ENCODE measurements at regions not wholly inside any gene's neighbourhood (a gene's known extent, or its start where the extent isn't known, plus 50 kb on each side); places are given as distances from the start of the nearest gene placed in this dataset.

- no peaks in the 10 kb centered on the region for H3K9me3 ChIP-seq (ENCODE audit: control insufficient read depth, low read length)
- H3K36me3 ChIP-seq (ENCODE audit: control insufficient read depth, insufficient read depth, low read length), result no peaks in the 10 kb centered on the region
- no peaks in the 10 kb centered on the region for H3K27me3 ChIP-seq (ENCODE audit: control insufficient read depth, insufficient read depth, low read length)
- no peaks in the 10 kb centered on the region for H3K4me1 ChIP-seq (ENCODE audit: control insufficient read depth, insufficient read depth, low read length)
- H3K9ac ChIP-seq (ENCODE audit: low read length), result no peak overlapping the region
- no peak overlapping the region for H3K4me3 ChIP-seq (ENCODE audit: low read length)
These were observed 193.8 kb upstream of the DYNLRB2 start for GRCh38 chr16:80347002-80347401.

- H3K4me3 ChIP-seq (ENCODE audit: low read length), result no peak overlapping the region
- H3K4me1 ChIP-seq (ENCODE audit: control insufficient read depth, insufficient read depth, low read length), result no peaks in the 10 kb centered on the region
- H3K27me3 ChIP-seq (ENCODE audit: control insufficient read depth, insufficient read depth, low read length), result no peaks in the 10 kb centered on the region
- no peak overlapping the region for H3K9ac ChIP-seq (ENCODE audit: low read length)
- H3K9me3 ChIP-seq (ENCODE audit: control insufficient read depth, low read length), result no peaks in the 10 kb centered on the region
- no peaks in the 10 kb centered on the region for H3K36me3 ChIP-seq (ENCODE audit: control insufficient read depth, insufficient read depth, low read length)
These were observed 194.6 kb upstream of the DYNLRB2 start for GRCh38 chr16:80346111-80346632.

- Histone ChIP-seq H3K9me3 (ENCODE audit: control insufficient read depth, low read length) (no peaks in the 10 kb centered on the region), H3K27me3 (ENCODE audit: control insufficient read depth, insufficient read depth, low read length) (no peaks in the 10 kb centered on the region), H3K36me3 (ENCODE audit: control insufficient read depth, insufficient read depth, low read length) (no peaks in the 10 kb centered on the region)
These were observed 195.1 kb upstream of the DYNLRB2 start for GRCh38 chr16:80345701-80346100.

GRCh38 chr16:80344570-80344969 lies 196.2 kb upstream of the DYNLRB2 start:
- H3K9me3 ChIP-seq (ENCODE audit: control insufficient read depth, low read length), result no peaks in the 10 kb centered on the region
- H3K4me1 ChIP-seq (ENCODE audit: control insufficient read depth, insufficient read depth, low read length), result no peaks in the 10 kb centered on the region
- no peak overlapping the region for H3K4me3 ChIP-seq (ENCODE audit: low read length)
- H3K27me3 ChIP-seq (ENCODE audit: control insufficient read depth, insufficient read depth, low read length), result no peaks in the 10 kb centered on the region
- no peaks in the 10 kb centered on the region for H3K36me3 ChIP-seq (ENCODE audit: control insufficient read depth, insufficient read depth, low read length)
- H3K9ac ChIP-seq (ENCODE audit: low read length), result no peak overlapping the region

More at GRCh38 chr16:80345701-80346100, 195.1 kb upstream of the DYNLRB2 start:
- Histone ChIP-seq H3K4me3 (ENCODE audit: low read length) (no peak overlapping the region), H3K4me1 (ENCODE audit: control insufficient read depth, insufficient read depth, low read length) (no peaks in the 10 kb centered on the region), H3K9ac (ENCODE audit: low read length) (no peak overlapping the region)

GRCh38 chr16:80341263-80341662 lies 199.5 kb upstream of the DYNLRB2 start:
- no peak overlapping the region for H3K9ac ChIP-seq (ENCODE audit: low read length)
- no peaks in the 10 kb centered on the region for H3K36me3 ChIP-seq (ENCODE audit: control insufficient read depth, insufficient read depth, low read length)
- H3K4me1 ChIP-seq (ENCODE audit: control insufficient read depth, insufficient read depth, low read length), result no peaks in the 10 kb centered on the region
- H3K9me3 ChIP-seq (ENCODE audit: control insufficient read depth, low read length), result no peaks in the 10 kb centered on the region
- no peak overlapping the region for H3K4me3 ChIP-seq (ENCODE audit: low read length)
- no peaks in the 10 kb centered on the region for H3K27me3 ChIP-seq (ENCODE audit: control insufficient read depth, insufficient read depth, low read length)

- no peak overlapping the region for H3K9ac ChIP-seq (ENCODE audit: low read length)
- no peaks in the 10 kb centered on the region for H3K4me1 ChIP-seq (ENCODE audit: control insufficient read depth, insufficient read depth, low read length)
- H3K27me3 ChIP-seq (ENCODE audit: control insufficient read depth, insufficient read depth, low read length), result no peaks in the 10 kb centered on the region
- no peak overlapping the region for H3K4me3 ChIP-seq (ENCODE audit: low read length)
- H3K36me3 ChIP-seq (ENCODE audit: control insufficient read depth, insufficient read depth, low read length), result no peaks in the 10 kb centered on the region
- no peaks in the 10 kb centered on the region for H3K9me3 ChIP-seq (ENCODE audit: control insufficient read depth, low read length)
These were observed 203.0 kb upstream of the DYNLRB2 start for GRCh38 chr16:80337786-80338185.

GRCh38 chr16:80330803-80331202 lies 210.0 kb upstream of the DYNLRB2 start:
- Histone ChIP-seq H3K9ac (ENCODE audit: low read length) (no peak overlapping the region), H3K4me1 (ENCODE audit: control insufficient read depth, insufficient read depth, low read length) (no peaks in the 10 kb centered on the region), H3K36me3 (ENCODE audit: control insufficient read depth, insufficient read depth, low read length) (no peaks in the 10 kb centered on the region), H3K27me3 (ENCODE audit: control insufficient read depth, insufficient read depth, low read length) (no peaks in the 10 kb centered on the region), H3K9me3 (ENCODE audit: control insufficient read depth, low read length) (no peaks in the 10 kb centered on the region), H3K4me3 (ENCODE audit: low read length) (no peak overlapping the region)

GRCh38 chr16:80330150-80330549 lies 210.6 kb upstream of the DYNLRB2 start:
- H3K4me1 ChIP-seq (ENCODE audit: control insufficient read depth, insufficient read depth, low read length), result no peaks in the 10 kb centered on the region

GRCh38 chr16:80327740-80328139 lies 213.1 kb upstream of the DYNLRB2 start:
- Histone ChIP-seq H3K9ac (ENCODE audit: low read length) (no peak overlapping the region), H3K4me3 (ENCODE audit: low read length) (no peak overlapping the region), H3K9me3 (ENCODE audit: control insufficient read depth, low read length) (no peaks in the 10 kb centered on the region), H3K27me3 (ENCODE audit: control insufficient read depth, insufficient read depth, low read length) (no peaks in the 10 kb centered on the region), H3K4me1 (ENCODE audit: control insufficient read depth, insufficient read depth, low read length) (no peaks in the 10 kb centered on the region), H3K36me3 (ENCODE audit: control insufficient read depth, insufficient read depth, low read length) (no peaks in the 10 kb centered on the region)

More at GRCh38 chr16:80330150-80330549, 210.6 kb upstream of the DYNLRB2 start:
- Histone ChIP-seq H3K9me3 (ENCODE audit: control insufficient read depth, low read length) (no peaks in the 10 kb centered on the region), H3K36me3 (ENCODE audit: control insufficient read depth, insufficient read depth, low read length) (no peaks in the 10 kb centered on the region), H3K4me3 (ENCODE audit: low read length) (no peak overlapping the region), H3K9ac (ENCODE audit: low read length) (no peak overlapping the region), H3K27me3 (ENCODE audit: control insufficient read depth, insufficient read depth, low read length) (no peaks in the 10 kb centered on the region)

- H3K36me3 ChIP-seq (ENCODE audit: control insufficient read depth, insufficient read depth, low read length), result no peaks in the 10 kb centered on the region
- no peaks in the 10 kb centered on the region for H3K27me3 ChIP-seq (ENCODE audit: control insufficient read depth, insufficient read depth, low read length)
- H3K9me3 ChIP-seq (ENCODE audit: control insufficient read depth, low read length), result no peaks in the 10 kb centered on the region
- H3K4me3 ChIP-seq (ENCODE audit: low read length), result no peak overlapping the region
- H3K4me1 ChIP-seq (ENCODE audit: control insufficient read depth, insufficient read depth, low read length), result no peaks in the 10 kb centered on the region
- H3K9ac ChIP-seq (ENCODE audit: low read length), result no peak overlapping the region
These were observed 216.4 kb upstream of the DYNLRB2 start for GRCh38 chr16:80324371-80324770.

- Histone ChIP-seq H3K27me3 (ENCODE audit: control insufficient read depth, insufficient read depth, low read length) (no peaks in the 10 kb centered on the region), H3K36me3 (ENCODE audit: control insufficient read depth, insufficient read depth, low read length) (no peaks in the 10 kb centered on the region), H3K4me1 (ENCODE audit: control insufficient read depth, insufficient read depth, low read length) (no peaks in the 10 kb centered on the region), H3K4me3 (ENCODE audit: low read length) (no peak overlapping the region), H3K9ac (ENCODE audit: low read length) (no peak overlapping the region), H3K9me3 (ENCODE audit: control insufficient read depth, low read length) (no peaks in the 10 kb centered on the region)
These were observed 217.0 kb upstream of the DYNLRB2 start for GRCh38 chr16:80323808-80324195.

- Histone ChIP-seq H3K27me3 (ENCODE audit: control insufficient read depth, insufficient read depth, low read length) (no peaks in the 10 kb centered on the region), H3K4me3 (ENCODE audit: low read length) (no peak overlapping the region), H3K9me3 (ENCODE audit: control insufficient read depth, low read length) (no peaks in the 10 kb centered on the region), H3K36me3 (ENCODE audit: control insufficient read depth, insufficient read depth, low read length) (no peaks in the 10 kb centered on the region), H3K4me1 (ENCODE audit: control insufficient read depth, insufficient read depth, low read length) (no peaks in the 10 kb centered on the region), H3K9ac (ENCODE audit: low read length) (no peak overlapping the region)
These were observed 217.5 kb upstream of the DYNLRB2 start for GRCh38 chr16:80323187-80323807.

GRCh38 chr16:80319181-80319580 lies 221.6 kb upstream of the DYNLRB2 start:
- no peaks in the 10 kb centered on the region for H3K27me3 ChIP-seq (ENCODE audit: control insufficient read depth, insufficient read depth, low read length)

More at GRCh38 chr16:80319181-80319580, 221.6 kb upstream of the DYNLRB2 start:
- Histone ChIP-seq H3K9me3 (ENCODE audit: control insufficient read depth, low read length) (no peaks in the 10 kb centered on the region), H3K4me1 (ENCODE audit: control insufficient read depth, insufficient read depth, low read length) (no peaks in the 10 kb centered on the region), H3K4me3 (ENCODE audit: low read length) (no peak overlapping the region), H3K36me3 (ENCODE audit: control insufficient read depth, insufficient read depth, low read length) (no peaks in the 10 kb centered on the region), H3K9ac (ENCODE audit: low read length) (no peak overlapping the region)

All from mucosa of stomach (tissue), 1 donor.